ENCODE measurements at regions not wholly inside any gene's neighbourhood (a gene's known extent, or its start where the extent isn't known, plus 50 kb on each side); places are given as distances from the start of the nearest gene placed in this dataset.

DNA sequence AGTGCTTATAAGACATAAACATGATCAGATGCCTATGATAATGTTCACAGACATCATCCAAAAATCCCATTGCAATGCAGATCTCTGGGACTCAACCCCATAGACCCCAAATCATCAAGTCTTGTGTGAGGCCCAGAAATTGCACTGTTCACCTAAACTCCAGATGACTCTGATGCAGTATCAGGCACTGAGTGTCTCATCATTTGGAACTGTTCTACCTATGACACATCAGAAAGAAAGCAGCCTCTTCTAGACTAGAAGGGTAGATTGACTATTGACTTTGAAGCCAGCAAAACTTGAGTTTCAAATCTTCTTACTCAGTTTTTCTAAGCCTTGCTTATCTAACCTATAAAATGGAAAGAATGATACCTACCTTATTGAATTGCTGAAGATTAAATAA lies 58.7 kb upstream of the PAPPA start:
- TF ChIP-seq POLR2AphosphoS5 (IDR thresholded peaks at IDR 0.05; ENCODE audit: low read depth, low read length) (no peak), ZNF547 (CRISPR knock-in tag; IDR thresholded peaks at IDR 0.05) (no peak), HDAC6 (IDR thresholded peaks at IDR 0.05; ENCODE audit: low read depth, low read length) (no peak)
- TF ChIP-seq, protein P1, sequence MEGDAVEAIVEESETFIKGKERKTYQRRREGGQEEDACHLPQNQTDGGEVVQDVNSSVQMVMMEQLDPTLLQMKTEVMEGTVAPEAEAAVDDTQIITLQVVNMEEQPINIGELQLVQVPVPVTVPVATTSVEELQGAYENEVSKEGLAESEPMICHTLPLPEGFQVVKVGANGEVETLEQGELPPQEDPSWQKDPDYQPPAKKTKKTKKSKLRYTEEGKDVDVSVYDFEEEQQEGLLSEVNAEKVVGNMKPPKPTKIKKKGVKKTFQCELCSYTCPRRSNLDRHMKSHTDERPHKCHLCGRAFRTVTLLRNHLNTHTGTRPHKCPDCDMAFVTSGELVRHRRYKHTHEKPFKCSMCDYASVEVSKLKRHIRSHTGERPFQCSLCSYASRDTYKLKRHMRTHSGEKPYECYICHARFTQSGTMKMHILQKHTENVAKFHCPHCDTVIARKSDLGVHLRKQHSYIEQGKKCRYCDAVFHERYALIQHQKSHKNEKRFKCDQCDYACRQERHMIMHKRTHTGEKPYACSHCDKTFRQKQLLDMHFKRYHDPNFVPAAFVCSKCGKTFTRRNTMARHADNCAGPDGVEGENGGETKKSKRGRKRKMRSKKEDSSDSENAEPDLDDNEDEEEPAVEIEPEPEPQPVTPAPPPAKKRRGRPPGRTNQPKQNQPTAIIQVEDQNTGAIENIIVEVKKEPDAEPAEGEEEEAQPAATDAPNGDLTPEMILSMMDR (CRISPR knock-in tag; IDR thresholded peaks at IDR 0.05) = no peak
